ENCODE measurements at regions not wholly inside any gene's neighbourhood (a gene's known extent, or its start where the extent isn't known, plus 50 kb on each side); places are given as distances from the start of the nearest gene placed in this dataset.

DNA sequence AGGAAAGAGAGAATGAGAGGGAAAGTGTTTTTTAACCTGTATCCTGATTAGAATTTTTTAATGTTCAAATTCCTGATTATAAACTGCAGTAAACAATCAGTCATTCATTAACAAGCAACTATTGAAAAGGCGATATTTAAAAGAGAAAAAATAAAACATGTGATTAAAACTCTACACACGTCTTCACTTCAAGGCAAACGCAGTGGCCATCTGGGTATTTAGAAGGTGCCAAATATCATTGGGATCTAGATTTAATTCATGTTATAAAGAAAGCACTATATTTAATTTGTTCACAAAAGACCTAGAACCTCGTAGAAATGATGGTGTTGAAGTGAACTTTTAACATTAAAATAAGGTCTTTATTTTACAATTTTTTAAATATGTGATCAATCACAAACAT, 189.4 kb upstream of the KLF14 start:
- TF ChIP-seq, protein P1, sequence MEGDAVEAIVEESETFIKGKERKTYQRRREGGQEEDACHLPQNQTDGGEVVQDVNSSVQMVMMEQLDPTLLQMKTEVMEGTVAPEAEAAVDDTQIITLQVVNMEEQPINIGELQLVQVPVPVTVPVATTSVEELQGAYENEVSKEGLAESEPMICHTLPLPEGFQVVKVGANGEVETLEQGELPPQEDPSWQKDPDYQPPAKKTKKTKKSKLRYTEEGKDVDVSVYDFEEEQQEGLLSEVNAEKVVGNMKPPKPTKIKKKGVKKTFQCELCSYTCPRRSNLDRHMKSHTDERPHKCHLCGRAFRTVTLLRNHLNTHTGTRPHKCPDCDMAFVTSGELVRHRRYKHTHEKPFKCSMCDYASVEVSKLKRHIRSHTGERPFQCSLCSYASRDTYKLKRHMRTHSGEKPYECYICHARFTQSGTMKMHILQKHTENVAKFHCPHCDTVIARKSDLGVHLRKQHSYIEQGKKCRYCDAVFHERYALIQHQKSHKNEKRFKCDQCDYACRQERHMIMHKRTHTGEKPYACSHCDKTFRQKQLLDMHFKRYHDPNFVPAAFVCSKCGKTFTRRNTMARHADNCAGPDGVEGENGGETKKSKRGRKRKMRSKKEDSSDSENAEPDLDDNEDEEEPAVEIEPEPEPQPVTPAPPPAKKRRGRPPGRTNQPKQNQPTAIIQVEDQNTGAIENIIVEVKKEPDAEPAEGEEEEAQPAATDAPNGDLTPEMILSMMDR (IDR thresholded peaks at IDR 0.05; ENCODE audit: extremely low read depth in 1 of 2, insufficient read depth in 1 of 2, low read depth in 1 of 2, low read length in 2 of 2): no peak
- TF ChIP-seq EZH2 (IDR thresholded peaks at IDR 0.05; ENCODE audit: borderline replicate concordance, low read depth, low read length, severe bottlenecking) (no peak), POLR2AphosphoS5 (IDR thresholded peaks at IDR 0.05; ENCODE audit: insufficient read depth, low read depth, low read length) (no peak), POLR2A (IDR thresholded peaks at IDR 0.05; ENCODE audit: low read depth, low read length) (no peak)
